ENCODE measurements at regions not wholly inside any gene's neighbourhood (a gene's known extent, or its start where the extent isn't known, plus 50 kb on each side); places are given as distances from the start of the nearest gene placed in this dataset.
"Not testable (repeated sequence)": the region's sequence is repeated elsewhere in the genome, so short reads cannot be mapped to it uniquely, and the experiment has no call there.

- no peak for DNase-seq
- H3K4me3 ChIP-seq, result no peak overlapping the region
- no peaks in the 10 kb centered on the region for H3K36me3 ChIP-seq
- intact Hi-C loops (cut with micrococcal nuclease), result no loop called here
- TF ChIP-seq, protein P1, sequence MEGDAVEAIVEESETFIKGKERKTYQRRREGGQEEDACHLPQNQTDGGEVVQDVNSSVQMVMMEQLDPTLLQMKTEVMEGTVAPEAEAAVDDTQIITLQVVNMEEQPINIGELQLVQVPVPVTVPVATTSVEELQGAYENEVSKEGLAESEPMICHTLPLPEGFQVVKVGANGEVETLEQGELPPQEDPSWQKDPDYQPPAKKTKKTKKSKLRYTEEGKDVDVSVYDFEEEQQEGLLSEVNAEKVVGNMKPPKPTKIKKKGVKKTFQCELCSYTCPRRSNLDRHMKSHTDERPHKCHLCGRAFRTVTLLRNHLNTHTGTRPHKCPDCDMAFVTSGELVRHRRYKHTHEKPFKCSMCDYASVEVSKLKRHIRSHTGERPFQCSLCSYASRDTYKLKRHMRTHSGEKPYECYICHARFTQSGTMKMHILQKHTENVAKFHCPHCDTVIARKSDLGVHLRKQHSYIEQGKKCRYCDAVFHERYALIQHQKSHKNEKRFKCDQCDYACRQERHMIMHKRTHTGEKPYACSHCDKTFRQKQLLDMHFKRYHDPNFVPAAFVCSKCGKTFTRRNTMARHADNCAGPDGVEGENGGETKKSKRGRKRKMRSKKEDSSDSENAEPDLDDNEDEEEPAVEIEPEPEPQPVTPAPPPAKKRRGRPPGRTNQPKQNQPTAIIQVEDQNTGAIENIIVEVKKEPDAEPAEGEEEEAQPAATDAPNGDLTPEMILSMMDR (IDR thresholded peaks at IDR 0.05; ENCODE audit: borderline replicate concordance), result no peak
- peaks cover 38% of the 10 kb centered on the region for H3K27me3 ChIP-seq (ENCODE audit: low read depth)
- no peak overlapping the region for H3K27ac ChIP-seq (replicated peaks)
- no peaks in the 10 kb centered on the region for H3K4me1 ChIP-seq
- H3K9me3 ChIP-seq (replicated peaks), result peaks cover 58% of the 10 kb centered on the region
These were observed 1515.9 kb upstream of the DEFB115 start for GRCh38 chr20:29741594-29741893.

DNA sequence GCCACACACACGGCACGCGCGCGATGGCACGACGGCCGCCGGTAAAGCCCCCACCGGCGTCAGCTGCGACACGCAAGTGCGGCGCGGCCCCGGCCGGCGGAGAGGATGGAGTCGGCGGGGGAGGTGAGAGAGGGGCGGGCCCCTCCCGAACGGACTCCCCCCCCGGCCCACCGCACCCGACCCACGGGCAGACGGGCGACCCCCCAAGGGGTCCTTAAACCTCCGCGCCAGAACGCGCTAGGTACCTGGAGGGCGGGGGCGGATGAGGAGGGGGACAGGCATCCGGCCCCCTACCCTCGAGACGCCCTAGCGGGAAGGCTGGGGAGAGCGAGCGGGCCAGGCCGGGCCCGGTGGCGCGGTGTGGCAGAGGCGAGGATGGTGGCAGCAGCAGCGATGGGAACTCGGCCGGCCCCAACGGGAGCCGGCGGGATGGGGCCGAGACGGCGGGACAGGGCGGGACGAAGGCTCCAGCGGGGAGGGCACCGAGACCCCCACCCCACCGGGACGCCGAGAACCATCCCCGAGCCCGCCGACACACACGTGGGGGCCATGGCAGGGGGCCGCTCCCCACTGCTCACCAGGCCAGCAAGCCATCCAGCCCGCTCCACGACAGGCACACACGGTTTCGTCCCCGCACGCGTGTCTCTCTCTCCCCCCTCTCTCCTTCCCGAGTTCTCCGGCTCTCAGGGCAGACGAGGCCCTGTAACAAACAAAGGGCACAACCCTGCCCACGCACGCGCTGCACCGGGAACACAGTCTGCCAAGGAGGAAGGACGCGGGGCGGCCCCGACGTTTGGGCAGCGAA is 1515.4 kb upstream of the DEFB115 start:
- intact Hi-C loops (cut with micrococcal nuclease), result no loop called here
- Histone ChIP-seq H3K27ac (replicated peaks) (no peak overlapping the region), H3K4me1 (no peaks in the 10 kb centered on the region), H3K27me3 (ENCODE audit: low read depth) (peaks cover 38% of the 10 kb centered on the region), H3K9me3 (replicated peaks) (peaks cover 52% of the 10 kb centered on the region), H3K4me3 (no peak overlapping the region), H3K36me3 (no peaks in the 10 kb centered on the region)
- no peak for DNase-seq
- TF ChIP-seq, protein P1 (IDR thresholded peaks at IDR 0.05; ENCODE audit: borderline replicate concordance), result no peak

- no peak for DNase-seq
- intact Hi-C loops (cut with micrococcal nuclease), result no loop called here
- Histone ChIP-seq H3K27ac (replicated peaks) (no peak overlapping the region), H3K4me3 (no peak overlapping the region), H3K4me1 (no peaks in the 10 kb centered on the region), H3K36me3 (no peaks in the 10 kb centered on the region), H3K9me3 (replicated peaks) (peaks cover 46% of the 10 kb centered on the region), H3K27me3 (ENCODE audit: low read depth) (peaks cover 38% of the 10 kb centered on the region)
- TF ChIP-seq, protein P1 (IDR thresholded peaks at IDR 0.05; ENCODE audit: borderline replicate concordance), result no peak
These were observed 1514.8 kb upstream of the DEFB115 start for GRCh38 chr20:29742699-29743100.

- Histone ChIP-seq H3K4me3 (no peak overlapping the region), H3K9me3 (replicated peaks) (peaks cover 42% of the 10 kb centered on the region), H3K36me3 (no peaks in the 10 kb centered on the region), H3K27me3 (ENCODE audit: low read depth) (peaks cover 38% of the 10 kb centered on the region), H3K27ac (replicated peaks) (no peak overlapping the region), H3K4me1 (no peaks in the 10 kb centered on the region)
- TF ChIP-seq, protein P1 (IDR thresholded peaks at IDR 0.05; ENCODE audit: borderline replicate concordance), result no peak
- DNase-seq, result no peak
- intact Hi-C loops (cut with micrococcal nuclease), result no loop called here
These were observed 1514.1 kb upstream of the DEFB115 start for GRCh38 chr20:29743101-29743931.

GRCh38 chr20:29744071-29744470 is 1513.4 kb upstream of the DEFB115 start:
- TF ChIP-seq, protein P1 (IDR thresholded peaks at IDR 0.05; ENCODE audit: borderline replicate concordance), result no peak
- no peak for DNase-seq
- peaks cover 35% of the 10 kb centered on the region for H3K9me3 ChIP-seq (replicated peaks)

DNA sequence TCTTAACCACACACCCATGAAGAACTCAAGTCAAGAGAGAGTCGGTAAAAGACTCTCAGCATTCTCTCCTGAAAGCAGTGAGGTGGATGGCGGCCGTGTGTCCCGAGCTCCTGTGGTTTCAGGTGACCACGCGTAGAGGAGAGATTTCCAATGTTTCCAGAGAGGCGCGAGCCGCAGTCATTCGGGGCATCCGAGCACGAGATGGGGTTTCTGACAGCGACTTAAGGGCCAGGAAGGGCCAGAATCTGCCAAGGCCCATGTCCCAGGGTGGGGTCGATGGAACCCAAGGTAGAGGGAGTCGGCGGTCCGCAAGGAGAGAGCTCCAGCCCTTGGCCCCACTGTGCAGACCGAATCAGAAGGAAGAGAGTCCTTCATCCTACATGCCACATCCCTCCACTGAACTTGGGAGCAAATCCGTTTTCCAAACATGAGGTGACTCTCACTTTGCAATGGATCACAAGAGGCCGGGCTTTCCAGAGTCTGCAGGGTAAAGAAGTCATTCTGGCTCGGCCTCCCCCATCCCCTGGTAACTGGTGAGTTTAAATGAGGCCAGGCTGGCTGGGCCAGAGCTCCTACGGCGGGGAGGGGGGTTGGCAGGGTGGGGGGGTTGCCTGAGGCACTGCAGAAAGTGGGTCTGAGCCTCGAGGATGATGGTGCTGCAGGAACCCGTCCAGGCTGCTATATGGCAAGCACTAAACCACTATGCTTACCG is 1511.8 kb upstream of the DEFB115 start:
- H3K4me1 ChIP-seq; intact Hi-C loops (cut with micrococcal nuclease); DNase-seq; H3K4me3 ChIP-seq; H3K27ac ChIP-seq (replicated peaks); H3K36me3 ChIP-seq: not testable (repeated sequence)
- Histone ChIP-seq H3K27me3 (ENCODE audit: low read depth) (peaks cover 37% of the 10 kb centered on the region), H3K9me3 (replicated peaks) (peaks cover 28% of the 10 kb centered on the region)

More at GRCh38 chr20:29744071-29744470, 1513.4 kb upstream of the DEFB115 start:
- intact Hi-C loops (cut with micrococcal nuclease), result no loop called here
- no peak overlapping the region for H3K27ac ChIP-seq (replicated peaks)
- no peak overlapping the region for H3K4me3 ChIP-seq
- peaks cover 38% of the 10 kb centered on the region for H3K27me3 ChIP-seq (ENCODE audit: low read depth)
- no peaks in the 10 kb centered on the region for H3K4me1 ChIP-seq
- H3K36me3 ChIP-seq, result no peaks in the 10 kb centered on the region

Data from left ventricle myocardium inferior (tissue), 1 donor.